Fibroblast of skin of scalp (primary cell): ENCODE measurements at regions not wholly inside any gene's neighbourhood (a gene's known extent, or its start where the extent isn't known, plus 50 kb on each side); places are given as distances from the start of the nearest gene placed in this dataset.
"Not testable (repeated sequence)": the region's sequence is repeated elsewhere in the genome, so short reads cannot be mapped to it uniquely, and the experiment has no call there.

Source experiments
- DNase-seq: peaks from one replicate; pipeline ENCODE4 v3.0.0-alpha.2; 2013

DNA sequence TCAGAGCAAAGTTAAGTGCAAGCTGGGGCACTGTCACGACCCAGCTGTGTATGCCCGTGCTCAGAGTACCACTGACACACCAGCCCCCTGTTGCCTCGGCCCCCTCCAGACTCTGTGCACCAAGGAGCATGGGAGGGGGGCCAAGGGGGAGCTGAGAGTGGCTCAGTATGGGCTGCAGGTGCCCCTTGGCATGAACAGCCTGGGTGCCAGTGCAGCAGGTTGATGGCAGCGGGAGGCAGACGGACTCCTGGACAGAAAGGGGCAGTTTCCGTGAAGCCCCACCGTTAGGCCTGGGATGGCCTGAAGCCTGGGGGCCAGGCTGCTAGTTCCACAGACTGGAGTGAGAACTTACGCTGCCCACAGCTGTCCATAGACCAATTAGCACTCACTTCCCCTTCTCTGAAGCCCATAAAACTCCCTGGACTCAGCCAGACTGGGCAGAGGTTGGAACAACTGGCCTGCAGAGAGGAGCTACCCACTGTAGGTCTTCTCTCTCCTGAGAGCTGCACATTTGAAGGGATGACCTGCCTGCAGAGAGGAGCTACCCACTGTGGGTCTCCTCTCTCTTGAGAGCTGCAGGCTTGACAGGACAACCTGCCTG, 182.8 kb downstream of the DEPDC1B start:
- no peak for DNase-seq

DNA sequence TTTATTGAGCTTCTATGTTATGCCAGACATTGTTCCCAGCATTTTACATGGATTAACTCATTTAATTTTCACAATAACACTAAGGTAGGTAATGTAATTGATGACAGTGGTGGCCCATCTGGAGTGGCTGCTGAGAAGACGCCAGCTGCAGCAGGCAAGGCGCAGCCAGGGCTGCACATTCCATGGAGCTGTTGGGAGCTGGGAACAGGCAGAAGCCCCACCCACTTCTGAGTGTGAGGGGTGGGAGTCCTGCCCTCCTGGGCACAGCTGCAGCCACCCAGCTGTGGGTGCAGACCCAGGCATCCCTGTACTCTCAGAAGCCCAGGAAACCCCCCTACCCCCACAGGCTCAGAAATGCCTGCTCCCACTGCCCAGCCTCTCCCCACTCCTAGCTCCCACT, 183.3 kb downstream of the DEPDC1B start:
- no peak for DNase-seq

DNA sequence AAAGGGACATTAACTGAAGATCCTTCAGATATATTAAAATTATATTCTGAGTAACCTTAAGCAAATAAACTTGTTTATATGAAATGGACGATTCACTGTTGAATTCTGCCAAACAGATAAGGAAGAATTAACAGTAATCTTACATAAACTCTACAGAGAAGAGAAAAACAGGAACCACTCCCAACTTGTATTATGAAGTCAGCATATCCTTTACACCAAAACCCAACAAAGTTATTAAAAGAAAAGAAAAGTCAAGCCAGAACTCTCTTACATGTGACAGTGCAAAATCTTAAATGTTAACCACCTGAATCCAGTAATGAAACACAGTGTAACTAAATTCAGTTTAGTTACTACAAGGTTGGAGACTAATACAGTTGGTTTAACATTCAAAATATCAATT, 185.8 kb downstream of the DEPDC1B start:
- DNase-seq = no peak

DNA sequence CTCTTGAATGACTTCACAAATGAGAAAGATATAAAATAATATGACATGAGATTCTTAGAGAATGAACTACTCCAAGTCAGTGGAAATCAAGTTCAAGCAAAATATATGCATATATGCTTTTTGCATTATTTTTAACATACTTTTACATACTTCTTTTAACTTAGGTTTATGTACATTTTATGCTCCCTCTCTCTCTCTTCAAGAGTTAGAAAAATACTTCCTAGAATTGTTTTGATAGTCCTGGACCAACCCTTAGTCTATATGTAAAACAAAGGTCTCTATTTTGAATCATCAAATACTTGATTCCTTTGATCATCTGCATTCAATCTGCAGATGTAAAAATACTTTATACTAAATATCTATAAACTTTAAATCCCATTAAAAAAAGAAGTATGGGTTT, 187.8 kb downstream of the DEPDC1B start:
- DNase-seq = no peak

DNA sequence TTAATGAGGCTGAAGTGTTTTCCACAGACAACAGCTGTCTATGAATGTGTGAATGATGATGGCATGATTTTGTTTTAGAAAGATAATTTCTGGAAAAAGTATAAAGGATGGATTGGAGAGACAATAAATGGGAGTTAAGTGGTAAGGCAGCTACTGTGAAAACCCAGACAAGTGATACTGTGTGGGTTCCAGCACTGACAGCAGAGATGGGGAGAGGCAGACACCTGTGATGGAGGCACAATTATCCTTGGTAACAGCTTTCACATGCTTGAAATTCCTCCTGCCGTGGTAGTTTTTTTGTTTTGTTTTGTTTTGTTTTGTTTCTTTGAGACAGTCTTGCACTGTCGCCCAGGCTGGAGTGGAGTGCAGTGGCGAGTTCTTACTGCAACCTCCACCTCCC, 189.3 kb downstream of the DEPDC1B start:
- no peak for DNase-seq

DNA sequence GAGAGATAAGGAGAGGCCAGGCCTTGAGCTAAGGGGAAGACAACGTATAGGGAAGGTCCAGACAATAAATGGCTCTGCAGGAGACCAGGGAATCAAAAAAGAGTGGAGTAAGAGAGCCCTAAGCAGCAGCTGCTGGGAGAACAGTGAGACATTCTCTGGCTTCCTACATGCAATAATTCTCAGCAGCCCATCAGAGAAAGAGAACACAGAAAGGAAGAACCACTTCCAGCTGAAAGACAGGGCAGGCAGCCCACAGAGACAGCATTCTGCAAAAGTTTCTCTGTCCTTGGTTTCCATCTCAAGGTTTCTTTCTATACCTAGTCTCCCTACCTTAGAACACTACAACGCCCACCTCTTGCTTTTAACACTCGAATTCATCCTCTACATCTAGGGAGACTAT, 189.9 kb downstream of the DEPDC1B start:
- no peak for DNase-seq

DNA sequence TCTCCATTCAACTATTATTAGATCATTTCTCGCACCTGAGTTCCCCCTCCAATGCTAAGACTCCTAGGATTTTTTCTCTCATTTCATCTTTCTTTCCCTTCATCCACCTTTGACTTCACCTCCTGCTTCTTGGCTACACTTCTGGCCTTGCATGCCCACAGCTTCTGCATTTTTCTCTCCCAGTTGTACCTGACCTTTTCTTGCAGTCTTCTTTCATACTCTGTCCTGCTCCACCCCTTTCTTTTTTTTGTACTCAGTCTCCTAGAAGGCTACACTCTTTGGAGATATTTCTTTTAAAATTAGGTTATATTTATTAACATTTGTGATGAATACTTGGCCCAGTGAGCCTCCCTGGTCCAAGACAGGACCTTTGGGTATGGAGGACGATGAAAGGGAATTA, 190.4 kb downstream of the DEPDC1B start:
- DNase-seq = no peak

DNA sequence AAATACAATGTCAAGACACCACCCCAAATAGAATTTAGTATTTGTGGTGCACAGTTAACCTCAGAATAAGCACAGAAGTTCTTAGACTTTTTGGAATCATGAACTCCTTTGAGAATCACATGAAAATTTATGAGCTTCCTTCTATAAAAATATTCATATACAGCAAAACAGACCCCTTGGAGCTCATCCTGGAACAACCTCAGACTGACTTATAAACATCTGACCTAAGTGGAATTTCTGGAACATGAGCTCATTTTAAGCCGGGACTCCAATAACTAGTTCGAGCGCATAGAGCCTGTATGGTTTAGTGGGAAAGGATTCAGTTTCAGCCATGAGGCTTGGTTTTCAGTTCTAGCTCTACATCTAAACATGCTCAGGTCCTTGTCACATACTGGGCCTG, 192.3 kb downstream of the DEPDC1B start:
- DNase-seq = peak; percentile 49

DNA sequence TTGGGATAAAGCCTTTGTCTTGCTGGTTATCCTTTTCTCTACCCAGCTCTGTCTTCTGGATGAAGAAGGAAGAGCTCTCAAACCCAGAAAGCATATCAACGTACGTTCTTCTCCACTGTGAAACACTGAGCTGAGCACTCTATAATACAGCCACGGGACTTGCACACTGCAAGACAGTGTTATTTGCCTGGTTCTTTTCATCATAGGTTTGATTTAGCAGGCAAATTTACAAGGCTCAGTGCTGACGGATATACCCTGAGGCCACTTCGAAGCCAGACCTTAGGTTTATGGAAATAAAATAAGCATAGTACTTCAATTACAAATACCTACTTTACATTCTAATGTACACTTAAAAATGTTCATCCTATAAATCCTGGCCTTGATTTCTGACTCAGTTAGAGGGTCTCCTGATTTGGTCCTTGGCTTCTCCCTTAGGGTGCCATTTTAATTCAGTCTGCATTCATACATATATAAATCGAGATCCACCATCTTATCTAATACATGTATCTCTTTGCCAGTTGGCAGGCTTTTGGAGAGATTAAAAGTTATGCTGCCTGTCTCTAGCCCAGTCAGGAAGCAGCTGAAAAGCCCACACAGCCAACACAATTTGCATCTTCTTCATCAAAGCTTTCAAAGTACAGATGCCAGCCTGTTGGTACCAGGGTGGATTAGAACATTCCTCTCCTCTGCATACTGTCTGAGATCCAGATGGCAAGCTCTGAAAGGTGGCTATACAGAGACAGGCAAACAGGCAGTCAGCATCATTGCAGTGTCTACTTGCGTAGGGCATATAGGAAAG, 194.4 kb downstream of the DEPDC1B start:
- DNase-seq = no peak

DNA sequence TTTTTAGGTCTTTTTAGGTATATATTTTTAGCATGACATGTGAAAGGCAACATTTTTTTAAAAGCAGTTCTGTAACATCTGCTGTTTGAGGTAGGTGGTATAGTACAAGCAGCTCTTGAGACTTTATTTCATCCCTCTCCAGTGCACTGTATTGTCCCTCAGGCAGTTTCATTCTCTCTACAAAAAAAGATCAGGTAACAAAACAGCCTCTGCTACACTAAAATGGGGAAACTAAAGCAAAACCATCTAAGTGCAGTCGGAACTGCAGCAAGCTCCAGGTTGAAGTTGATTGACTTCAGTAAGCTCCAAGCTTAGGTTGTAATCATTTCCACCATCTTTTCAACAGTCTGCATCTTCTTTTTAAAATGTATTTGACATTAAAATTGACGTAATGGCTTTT, 195.6 kb downstream of the DEPDC1B start:
- no peak for DNase-seq

DNA sequence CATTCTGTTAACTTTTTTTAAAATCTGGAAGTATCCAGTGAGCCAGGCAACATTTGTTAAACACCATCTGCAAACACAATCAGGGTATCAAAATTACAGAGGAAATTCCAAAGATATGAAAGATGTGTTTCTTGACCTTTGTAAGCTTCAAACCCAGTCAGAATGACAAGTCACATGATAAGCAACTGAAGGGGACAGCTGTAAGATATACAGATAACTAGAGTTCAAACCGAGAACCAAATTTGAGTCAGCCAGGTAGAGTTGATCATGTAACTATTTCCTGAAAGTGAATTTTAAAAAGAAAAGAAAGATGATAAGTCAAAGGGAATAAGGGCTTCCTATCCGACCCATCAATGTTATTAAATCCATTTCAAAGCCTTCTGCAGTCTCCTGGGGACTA, 196.2 kb downstream of the DEPDC1B start:
- DNase-seq = no peak

DNA sequence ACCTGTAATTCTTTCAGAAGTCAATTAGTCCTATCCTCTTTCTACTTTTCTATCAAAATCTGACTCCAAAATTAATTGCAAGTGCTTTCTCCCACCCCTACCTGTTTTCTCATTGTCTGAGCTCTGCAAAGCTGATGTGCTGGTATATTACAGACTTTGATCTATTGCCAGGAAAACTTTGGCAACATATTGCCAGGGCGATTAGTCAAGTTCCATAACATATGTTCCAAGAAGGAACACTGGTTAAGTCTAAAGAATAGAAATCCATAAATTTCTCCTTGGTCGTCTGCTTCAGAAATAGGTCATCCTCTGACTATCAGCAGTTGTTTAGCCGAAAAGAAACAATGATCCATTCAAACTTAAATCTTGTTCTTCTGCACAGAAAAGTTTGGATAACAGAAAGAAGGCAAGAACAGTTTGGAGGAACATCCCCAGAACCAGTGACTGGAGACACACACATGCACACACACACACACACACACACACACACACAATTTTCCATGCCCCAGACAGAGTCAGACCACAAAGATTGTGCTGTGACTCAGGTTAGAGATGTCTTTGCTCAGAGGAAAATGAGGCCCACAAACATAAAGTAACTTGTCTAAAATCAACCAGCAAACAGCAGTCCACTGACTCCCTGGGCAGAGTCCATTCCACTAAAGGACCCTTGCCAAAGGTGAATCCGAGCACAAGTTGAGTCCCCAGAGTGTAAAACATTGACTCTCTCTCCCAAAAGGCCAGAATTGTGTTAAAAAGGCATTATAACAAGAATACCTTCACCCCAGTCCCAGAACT, 202.1 kb downstream of the DEPDC1B start:
- DNase-seq = peak; percentile 44

DNA sequence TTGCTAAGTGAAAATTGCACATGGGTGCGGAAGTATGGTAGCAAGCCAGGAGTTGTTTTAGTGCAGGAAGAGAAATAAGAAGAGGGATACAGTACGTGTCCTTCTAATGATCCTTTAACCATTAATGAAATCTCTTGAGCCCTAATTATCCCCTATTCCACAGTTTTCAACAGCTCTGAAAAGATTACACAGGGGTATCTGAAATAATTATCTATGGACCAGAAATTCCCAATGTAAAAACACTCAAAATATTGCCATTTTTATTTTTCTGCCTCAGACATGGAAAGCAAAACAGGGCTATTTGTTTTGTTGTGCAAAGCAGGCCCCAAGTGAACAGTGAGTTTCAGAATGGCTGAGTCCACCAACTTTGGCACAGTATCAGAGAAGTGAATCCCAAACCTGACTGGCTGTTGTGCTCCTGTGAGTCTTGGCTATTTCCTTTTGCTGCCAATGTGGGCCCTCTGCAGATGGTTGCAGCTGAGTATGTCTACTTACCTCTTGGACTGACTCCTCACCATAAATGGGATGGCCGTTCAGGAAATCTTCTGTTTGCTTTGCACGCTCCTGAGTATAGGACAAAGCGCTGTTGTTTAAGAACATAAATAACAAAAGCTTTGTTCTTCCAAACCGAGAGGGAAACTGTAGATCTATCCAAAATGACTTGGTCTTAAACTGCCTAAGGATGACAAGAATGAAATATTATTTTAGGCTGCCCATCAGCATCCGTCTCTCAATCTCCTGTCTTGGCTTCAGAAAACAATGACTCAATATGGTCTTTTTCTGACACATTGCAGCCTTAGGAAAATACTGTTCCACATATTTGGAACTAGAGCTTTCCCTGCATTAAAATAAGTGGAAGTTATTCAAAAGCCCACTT, 204.1 kb downstream of the DEPDC1B start:
- no peak for DNase-seq

DNA sequence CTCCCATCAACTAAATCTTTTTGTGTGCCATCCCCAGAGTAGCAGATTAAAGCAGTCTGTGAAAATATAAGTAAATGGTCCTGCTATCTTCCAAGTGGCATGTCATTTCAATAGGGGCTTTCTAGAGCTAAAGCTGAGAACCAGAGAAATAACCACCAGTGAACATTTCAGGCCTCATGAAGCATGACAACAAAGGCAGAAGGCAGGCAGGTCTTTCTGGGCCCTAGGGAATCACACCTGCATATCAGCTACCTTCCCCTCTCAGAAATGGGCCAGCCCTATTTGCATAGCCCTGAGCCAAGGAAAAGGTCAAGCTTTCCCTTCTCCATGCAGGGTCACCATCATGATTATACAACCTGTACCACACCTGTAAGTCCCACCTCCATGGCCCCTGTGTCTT, 205.3 kb downstream of the DEPDC1B start:
- no peak for DNase-seq

DNA sequence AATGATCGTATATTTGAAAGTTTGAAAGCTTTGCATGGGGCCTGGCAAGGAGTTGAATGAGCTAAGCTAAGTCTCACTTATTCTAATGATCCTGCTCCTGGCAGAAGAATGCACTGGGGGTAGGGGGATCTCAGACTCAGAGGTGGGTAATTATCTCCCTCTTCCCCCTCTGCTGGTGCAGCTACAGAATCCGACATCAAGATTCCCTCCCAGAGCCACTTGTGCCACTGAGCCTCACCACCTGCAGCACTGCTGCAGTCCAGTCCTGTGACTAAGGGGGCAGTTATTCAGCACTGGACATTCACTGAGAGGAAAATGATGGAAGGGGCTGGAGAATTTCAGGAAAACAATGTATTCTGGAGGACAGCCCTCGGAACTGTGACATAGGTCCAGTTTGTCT, 205.8 kb downstream of the DEPDC1B start:
- DNase-seq = no peak

DNA sequence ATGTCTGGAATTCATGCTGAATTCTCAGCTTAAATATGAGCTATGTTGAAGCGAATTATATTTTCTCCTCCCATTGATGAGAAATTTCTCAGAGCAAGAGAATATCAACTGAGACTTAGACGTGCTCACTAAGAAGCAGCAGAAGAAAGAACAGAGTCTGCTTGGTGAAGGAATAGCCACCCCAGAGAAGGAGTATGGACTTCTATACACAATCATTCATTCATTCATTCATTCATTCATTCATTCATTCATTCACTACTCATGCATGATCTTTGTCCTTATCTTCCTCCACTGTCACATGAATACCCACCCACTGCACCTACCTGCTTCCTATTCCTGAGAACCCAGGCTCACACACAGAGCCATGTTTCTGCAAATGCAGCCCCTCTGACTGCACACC, 206.6 kb downstream of the DEPDC1B start:
- DNase-seq = no peak

DNA sequence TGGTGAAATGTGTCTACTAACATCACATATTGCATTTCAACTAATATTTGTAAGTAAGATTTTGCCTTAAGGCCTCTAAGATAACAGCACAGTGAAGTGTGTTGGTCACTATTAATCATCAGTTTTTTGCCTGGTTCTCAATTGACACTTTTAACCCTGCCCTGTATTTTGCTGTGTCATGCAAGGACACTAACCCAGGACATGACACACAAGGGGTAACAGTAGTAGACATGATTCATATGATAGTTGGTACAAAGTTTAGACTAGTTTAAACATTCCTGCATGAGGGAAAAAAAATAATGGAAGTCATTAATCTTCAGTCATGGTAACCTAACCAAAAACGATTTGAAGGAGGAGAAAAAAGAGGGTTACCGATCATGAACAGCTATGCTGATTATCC, 207.0 kb downstream of the DEPDC1B start:
- peak; percentile 35 for DNase-seq

DNA sequence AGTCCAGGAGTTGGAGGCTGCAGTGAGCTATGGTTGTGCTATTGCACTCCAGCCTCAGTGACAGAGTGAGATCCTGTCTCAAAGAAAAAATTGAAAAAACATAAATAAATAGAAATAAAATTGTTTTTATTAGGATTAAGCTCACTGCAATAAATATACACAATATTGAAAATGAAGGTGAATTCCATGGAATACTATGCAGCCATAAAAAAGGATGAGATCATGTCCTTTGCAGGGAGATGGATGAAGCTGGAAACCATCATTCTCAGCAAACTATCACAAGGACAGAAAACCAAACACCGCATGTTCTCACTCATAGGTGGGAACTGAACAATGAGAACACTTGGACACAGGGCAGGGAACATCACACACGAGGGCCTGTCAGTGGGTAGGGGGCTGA, 207.6 kb downstream of the DEPDC1B start:
- DNase-seq = not testable (repeated sequence)

DNA sequence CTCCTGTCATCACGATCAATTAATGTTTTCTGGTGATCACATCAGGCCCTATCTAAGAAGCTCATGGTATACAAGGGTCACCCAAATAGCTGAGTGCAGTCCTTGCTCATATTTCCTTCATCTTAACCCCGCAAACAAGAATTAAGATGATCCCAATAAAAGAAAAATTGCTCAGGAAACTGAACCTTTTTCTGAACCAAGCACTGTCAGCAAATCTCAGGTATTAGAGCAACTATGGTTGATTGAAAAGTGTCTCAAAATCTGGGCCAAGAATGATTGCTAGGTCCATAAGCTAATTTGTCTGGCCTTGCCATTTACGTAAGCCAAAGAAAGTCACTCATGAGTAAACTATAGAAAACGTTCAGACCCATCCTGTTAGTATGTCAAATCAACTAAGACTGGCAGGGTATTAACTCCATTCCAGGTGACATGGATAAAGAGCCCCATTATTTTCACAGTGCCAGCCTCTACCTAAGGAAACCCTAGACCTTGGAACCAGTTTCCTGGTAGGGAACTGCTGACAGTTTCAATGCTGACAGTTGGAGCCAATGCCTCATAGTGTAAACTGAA, 209.3 kb downstream of the DEPDC1B start:
- DNase-seq = no peak

DNA sequence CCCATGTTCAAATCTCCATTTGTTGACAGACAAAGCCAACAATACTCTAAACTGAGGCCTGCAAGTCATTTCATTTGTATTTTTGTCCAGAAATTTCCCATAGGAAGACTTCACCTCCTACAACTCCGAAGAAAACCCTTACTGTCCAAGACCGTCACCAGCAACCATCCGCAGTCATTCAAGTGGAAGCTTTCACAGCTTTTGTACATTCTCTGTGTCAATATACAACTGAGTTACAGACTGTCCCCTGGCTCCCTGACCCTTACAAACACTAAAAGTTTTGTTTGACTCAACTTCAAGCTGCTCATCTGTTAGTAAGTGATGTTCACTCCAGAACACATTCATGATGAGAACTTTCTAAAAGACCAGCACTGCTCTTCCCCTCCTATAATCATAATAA, 210.1 kb downstream of the DEPDC1B start:
- DNase-seq = no peak

DNA sequence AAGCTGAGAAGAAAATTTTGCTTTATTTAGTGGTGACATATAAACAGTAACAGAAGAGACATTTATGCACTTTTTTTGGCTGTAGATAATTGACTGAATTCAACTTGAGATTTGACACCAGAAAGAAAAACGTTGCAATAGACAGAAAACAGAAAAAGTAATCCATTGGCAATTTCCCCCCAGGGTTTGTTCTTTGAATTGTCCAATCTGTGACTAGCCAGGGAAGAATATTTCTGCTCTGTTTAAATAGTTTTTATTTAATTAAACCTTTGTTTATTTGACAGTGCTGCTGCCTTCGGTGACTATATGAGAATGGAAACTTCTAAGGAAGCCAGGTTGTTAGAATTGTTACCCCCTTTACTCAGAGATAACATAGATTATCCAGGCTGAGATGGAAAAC, 210.6 kb downstream of the DEPDC1B start:
- DNase-seq = no peak

DNA sequence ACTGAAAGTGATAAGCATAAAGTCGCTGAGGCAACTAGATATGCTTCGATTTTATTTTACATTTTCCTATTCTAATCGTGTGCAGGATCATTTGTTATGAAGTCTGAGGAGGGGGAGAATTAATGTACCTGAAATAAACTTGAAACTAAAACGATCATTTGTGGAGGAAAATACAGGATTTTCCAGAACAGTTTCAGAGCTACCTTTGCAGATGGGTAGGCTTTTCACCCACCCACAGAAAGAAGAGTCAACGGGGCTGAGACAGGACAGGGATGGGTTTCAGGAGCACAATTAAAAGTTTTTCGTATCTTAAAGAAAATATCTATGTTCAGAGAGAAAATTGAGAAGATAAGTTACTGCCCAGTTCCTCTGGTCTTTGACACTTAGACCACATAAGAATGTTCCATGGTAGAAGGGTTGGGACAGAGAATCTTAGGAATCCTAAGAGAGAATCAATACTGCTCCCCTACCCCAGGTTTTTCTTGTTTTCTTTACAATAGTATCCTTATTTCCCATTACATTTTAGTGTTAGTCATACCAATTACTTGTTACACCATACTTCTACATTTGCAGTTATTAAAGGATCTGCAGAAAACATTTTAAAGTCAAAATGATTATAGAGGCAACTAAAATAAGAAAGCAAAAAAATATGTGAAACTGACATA, 211.4 kb downstream of the DEPDC1B start:
- DNase-seq = peak; percentile 17
